Stomach (tissue), 4 donors: ENCODE measurements at regions not wholly inside any gene's neighbourhood (a gene's known extent, or its start where the extent isn't known, plus 50 kb on each side); places are given as distances from the start of the nearest gene placed in this dataset.

Experiments used
- CTCF ChIP-seq, 7 experiments: fragments of 450-650 bp in 4 of 7; fragments of 200-600 bp in 3 of 7; sonication (generic) in 3 of 7; IDR thresholded peaks; one replicate each; pipeline ENCODE4 v1.5.1; 2016 to 2019; ENCODE audit warnings: antibody characterized with exemption in 7 of 7, control low read depth in 2 of 7, mild to moderate bottlenecking in 1 of 7
- POLR2A ChIP-seq, 4 donors: fragments of 450-650 bp; IDR thresholded peaks; one replicate each; pipeline ENCODE4 v1.6.1; 2016; ENCODE audit warnings: antibody characterized with exemption in 4 of 4, control low read depth in 2 of 4, mild to moderate bottlenecking in 1 of 4, moderate library complexity in 1 of 4
- POLR2AphosphoS5 ChIP-seq, 3 donors: sonication (generic); formaldehyde crosslinking; IDR thresholded peaks; one replicate each; pipeline ENCODE4 v1.6.1; 2016; ENCODE audit warnings: antibody characterized with exemption in 3 of 3

DNA sequence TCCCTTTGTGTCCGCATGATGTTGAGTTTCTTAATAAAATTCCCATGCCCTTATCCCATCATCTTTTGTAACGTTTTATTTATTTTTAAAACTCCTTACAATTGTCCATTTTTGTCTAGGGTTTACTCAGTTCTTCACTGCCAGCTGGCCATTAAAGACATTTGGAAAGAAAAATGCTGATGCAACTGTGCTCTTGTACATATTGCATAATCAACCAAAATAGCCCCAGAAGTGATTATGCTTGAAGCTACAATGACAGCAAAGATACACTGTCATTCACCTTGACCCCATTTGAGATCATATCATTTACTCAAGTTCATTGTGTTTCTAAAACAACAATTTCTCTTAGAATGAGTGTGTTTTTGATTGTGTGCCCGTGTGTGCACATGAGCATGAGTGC, 1074.6 kb upstream of the RBFOX1 start:
- no peak for TF ChIP-seq CTCF (IDR thresholded peaks at IDR 0.05)
- TF ChIP-seq POLR2A (IDR thresholded peaks at IDR 0.05), result no peak
- no peak for TF ChIP-seq POLR2AphosphoS5 (IDR thresholded peaks at IDR 0.05)
